Keratinocyte (primary cell): ENCODE measurements at regions not wholly inside any gene's neighbourhood (a gene's known extent, or its start where the extent isn't known, plus 50 kb on each side); places are given as distances from the start of the nearest gene placed in this dataset.

Experiments
- DNase-seq: peaks from one replicate; pipeline ENCODE4 v3.0.0-alpha.2; 2011; ENCODE audit warnings: low read depth, missing footprints, low spot score
- FAIRE-seq: peaks from 2 replicates; lab custom pipeline; 2011; peaks lifted over from hg19 to GRCh38; lab: Jason Lieb, UNC
- H2AFZ ChIP-seq: 2 replicates; pipeline ENCODE4 v1.6.0; 2012; ENCODE audit warnings: low read length, control low read depth, inconsistent platforms; ENCODE audit not compliant: control insufficient read depth
- H3K27ac ChIP-seq: 2 replicates; pipeline ENCODE4 v1.5.1; 2011; ENCODE audit warnings: low read length; ENCODE audit not compliant: control insufficient read depth, insufficient read depth
- H3K27me3 ChIP-seq: 3 replicates; pipeline ENCODE4 v1.6.0; 2011; ENCODE audit warnings: low read length; ENCODE audit not compliant: control insufficient read depth, insufficient read depth; ENCODE audit errors: extremely low read depth
- H3K36me3 ChIP-seq, 2 experiments: 2 replicates in 1 of 2; 3 replicates in 1 of 2; pipeline ENCODE4 v1.5.1; 2011; ENCODE audit warnings: low read length in 2 of 2, mild to moderate bottlenecking in 1 of 2; ENCODE audit not compliant: control insufficient read depth in 2 of 2, insufficient read depth in 2 of 2; ENCODE audit errors: extremely low read depth in 1 of 2
- H3K4me1 ChIP-seq: 3 replicates; pipeline ENCODE4 v1.5.1; 2011; ENCODE audit warnings: low read length; ENCODE audit not compliant: control insufficient read depth, insufficient read depth; ENCODE audit errors: extremely low read depth
- H3K4me2 ChIP-seq: 3 replicates; pipeline ENCODE4 v1.6.0; 2011; ENCODE audit warnings: low read depth, low read length; ENCODE audit not compliant: control insufficient read depth, insufficient read depth; ENCODE audit errors: extremely low read depth
- H3K4me3 ChIP-seq, 3 experiments: fragments of 200-600 bp in 1 of 3; sonication (generic) in 1 of 3; 2 replicates in 2 of 3; 3 replicates in 1 of 3; pipeline ENCODE4 v1.5.1; 2011 to 2016; ENCODE audit warnings: low read length in 3 of 3, mild to moderate bottlenecking in 3 of 3, control low read depth in 2 of 3, inconsistent platforms in 1 of 3, low read depth in 1 of 3, mixed read lengths in 1 of 3, mixed run types in 1 of 3, moderate library complexity in 1 of 3; ENCODE audit not compliant: control insufficient read depth in 2 of 3, insufficient read depth in 2 of 3; ENCODE audit errors: extremely low read depth in 1 of 3
- H3K79me2 ChIP-seq: 2 replicates; pipeline ENCODE4 v1.6.0; 2012; ENCODE audit warnings: low read length; ENCODE audit not compliant: control insufficient read depth, insufficient read depth
- H3K9ac ChIP-seq: 3 replicates; pipeline ENCODE4 v1.6.0; 2011; ENCODE audit warnings: low read length; ENCODE audit not compliant: control insufficient read depth, insufficient read depth; ENCODE audit errors: extremely low read depth
- H3K9me1 ChIP-seq: 3 replicates; pipeline ENCODE4 v1.6.0; 2011; ENCODE audit warnings: low read length; ENCODE audit not compliant: control insufficient read depth, insufficient read depth; ENCODE audit errors: extremely low read depth
- H3K9me3 ChIP-seq: 2 replicates; pipeline ENCODE4 v1.5.1; 2012; ENCODE audit warnings: low read depth, low read length; ENCODE audit not compliant: control insufficient read depth
- H4K20me1 ChIP-seq: 3 replicates; pipeline ENCODE4 v1.6.0; 2011; ENCODE audit warnings: low read length; ENCODE audit not compliant: control insufficient read depth, insufficient read depth; ENCODE audit errors: extremely low read depth
- CTCF ChIP-seq, 3 experiments: IDR thresholded peaks in 1 of 3; conservative IDR thresholded peaks in 1 of 3; optimal IDR thresholded peaks in 1 of 3; 2 replicates in 2 of 3; 3 replicates in 1 of 3; pipeline versions ENCODE3 to v1.5.1; 2011; ENCODE audit warnings: low read length in 3 of 3, mild to moderate bottlenecking in 3 of 3, moderate library complexity in 2 of 3, control low read depth in 1 of 3, inconsistent platforms in 1 of 3; ENCODE audit not compliant: insufficient read depth in 2 of 3; ENCODE audit errors: extremely low read depth in 1 of 3
- EZH2 ChIP-seq: IDR thresholded peaks from one replicate; pipeline ENCODE4 v1.6.1; 2012; ENCODE audit warnings: inconsistent platforms, mild to moderate bottlenecking, low read length, moderate library complexity
- dilution Hi-C: fragments of 300-500 bp; cut with MboI; formaldehyde crosslinking; loops from one replicate; pipeline ENCODE4 v1.7.0; 2020; ENCODE audit warnings: low sequenced_read_pairs; ENCODE audit not compliant: extremely low pct_ligation_motif_present

GRCh38 chr1:222216255-222216754 is 331.6 kb downstream of the HHIPL2 start:
- DNase-seq (no peak), FAIRE-seq (no peak)
- Histone ChIP-seq H2AFZ (no peak overlapping the region), H3K4me3 (no peak overlapping the region), H3K4me2 (no peak overlapping the region), H3K9me3 (no peaks in the 10 kb centered on the region), H3K36me3 (no peaks in the 10 kb centered on the region), H3K9me1 (no peaks in the 10 kb centered on the region), H3K4me1 (peaks cover 5% of the 10 kb centered on the region), H3K27me3 (no peaks in the 10 kb centered on the region), H3K27ac (no peak overlapping the region), H4K20me1 (no peaks in the 10 kb centered on the region), H3K79me2 (no peaks in the 10 kb centered on the region), H3K9ac (no peak overlapping the region)
- dilution Hi-C loops, result no loop called here
- no peak for TF ChIP-seq EZH2
- no peak for TF ChIP-seq CTCF (optimal IDR thresholded peaks at IDR 0.05 in 1 of 3, IDR thresholded peaks at IDR 0.05 in 1 of 3, conservative IDR thresholded peaks at IDR 0.05 in 1 of 3; ENCODE audit: extremely low read depth in 1 of 3, insufficient read depth in 2 of 3, low read length in 3 of 3)

- no peak for DNase-seq
- no peak for FAIRE-seq
- H3K9me1 ChIP-seq, result no peaks in the 10 kb centered on the region
- H3K27me3 ChIP-seq, result no peaks in the 10 kb centered on the region
- no peak overlapping the region for H3K27ac ChIP-seq
- no peaks in the 10 kb centered on the region for H3K4me1 ChIP-seq
- H3K4me3 ChIP-seq, result no peak overlapping the region
- H3K9me3 ChIP-seq, result no peaks in the 10 kb centered on the region
- H3K36me3 ChIP-seq, result no peaks in the 10 kb centered on the region
- no peaks in the 10 kb centered on the region for H3K79me2 ChIP-seq
- no peak for TF ChIP-seq CTCF (optimal IDR thresholded peaks at IDR 0.05 in 1 of 3, IDR thresholded peaks at IDR 0.05 in 1 of 3, conservative IDR thresholded peaks at IDR 0.05 in 1 of 3; ENCODE audit: extremely low read depth in 1 of 3, insufficient read depth in 2 of 3, low read length in 3 of 3)
- no peak for TF ChIP-seq EZH2
- dilution Hi-C loops, result no loop called here
- H3K9ac ChIP-seq, result no peak overlapping the region
- H3K4me2 ChIP-seq, result no peak overlapping the region
- H2AFZ ChIP-seq, result no peak overlapping the region
- H4K20me1 ChIP-seq, result no peaks in the 10 kb centered on the region
Observed at GRCh38 chr1:222210776-222211175, 337.1 kb downstream of the HHIPL2 start.
